ENCODE measurements at regions not wholly inside any gene's neighbourhood (a gene's known extent, or its start where the extent isn't known, plus 50 kb on each side); places are given as distances from the start of the nearest gene placed in this dataset.

DNA sequence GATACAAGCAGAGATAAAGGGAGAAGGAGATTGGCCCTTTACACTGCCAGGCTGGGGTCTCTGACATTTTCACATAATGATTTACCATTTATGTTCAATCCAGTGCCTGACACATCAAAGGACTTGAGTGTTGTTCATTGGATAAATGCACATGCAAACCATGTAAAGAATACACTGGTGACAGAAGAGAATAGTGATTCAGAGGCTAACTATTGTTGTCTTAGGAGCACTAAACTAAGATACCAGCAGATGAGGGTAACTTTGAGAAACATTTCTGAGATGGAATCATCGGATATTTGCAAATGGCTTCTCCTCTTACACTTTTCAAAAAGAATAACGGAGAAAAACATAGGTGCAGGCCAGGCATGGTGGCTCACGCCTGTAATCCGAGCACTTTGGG, 67.3 kb upstream of the HHIP start:
- no peaks in the 10 kb centered on the region for H3K27me3 ChIP-seq (ENCODE audit: control insufficient read depth, insufficient read depth, low read length)
- DNase-seq (ENCODE audit: low read depth), result no peak
- ChIA-PET CTCF (interaction anchor here (0.6 kb wide), 1 partner anchor 955 kb away, joined by 3 read pairs; no protein-coding TSS in a partner anchor), POLR2A (no interaction called here)
- no peaks in the 10 kb centered on the region for H3K36me3 ChIP-seq (ENCODE audit: control insufficient read depth, insufficient read depth, low read length)
- no peak overlapping the region for H3K4me3 ChIP-seq (ENCODE audit: low read depth, low read length)
- TF ChIP-seq, protein P1, sequence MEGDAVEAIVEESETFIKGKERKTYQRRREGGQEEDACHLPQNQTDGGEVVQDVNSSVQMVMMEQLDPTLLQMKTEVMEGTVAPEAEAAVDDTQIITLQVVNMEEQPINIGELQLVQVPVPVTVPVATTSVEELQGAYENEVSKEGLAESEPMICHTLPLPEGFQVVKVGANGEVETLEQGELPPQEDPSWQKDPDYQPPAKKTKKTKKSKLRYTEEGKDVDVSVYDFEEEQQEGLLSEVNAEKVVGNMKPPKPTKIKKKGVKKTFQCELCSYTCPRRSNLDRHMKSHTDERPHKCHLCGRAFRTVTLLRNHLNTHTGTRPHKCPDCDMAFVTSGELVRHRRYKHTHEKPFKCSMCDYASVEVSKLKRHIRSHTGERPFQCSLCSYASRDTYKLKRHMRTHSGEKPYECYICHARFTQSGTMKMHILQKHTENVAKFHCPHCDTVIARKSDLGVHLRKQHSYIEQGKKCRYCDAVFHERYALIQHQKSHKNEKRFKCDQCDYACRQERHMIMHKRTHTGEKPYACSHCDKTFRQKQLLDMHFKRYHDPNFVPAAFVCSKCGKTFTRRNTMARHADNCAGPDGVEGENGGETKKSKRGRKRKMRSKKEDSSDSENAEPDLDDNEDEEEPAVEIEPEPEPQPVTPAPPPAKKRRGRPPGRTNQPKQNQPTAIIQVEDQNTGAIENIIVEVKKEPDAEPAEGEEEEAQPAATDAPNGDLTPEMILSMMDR (IDR thresholded peaks at IDR 0.05; ENCODE audit: insufficient read depth, low read depth, low read length), result no peak

- CTCF ChIA-PET, result no interaction called here
Observed at GRCh38 chr4:144579411-144580030, 66.4 kb upstream of the HHIP start.

GRCh38 chr4:144580430-144580829, 65.5 kb upstream of the HHIP start:
- no peak for DNase-seq (ENCODE audit: low read depth)
- Histone ChIP-seq H3K36me3 (ENCODE audit: control insufficient read depth, insufficient read depth, low read length) (no peaks in the 10 kb centered on the region), H3K4me3 (ENCODE audit: low read depth, low read length) (no peak overlapping the region), H3K27me3 (ENCODE audit: control insufficient read depth, insufficient read depth, low read length) (no peaks in the 10 kb centered on the region)
- ChIA-PET POLR2A (no interaction called here), CTCF (no interaction called here)
- TF ChIP-seq, protein P1 (IDR thresholded peaks at IDR 0.05; ENCODE audit: insufficient read depth, low read depth, low read length), result no peak

More at GRCh38 chr4:144579411-144580030, 66.4 kb upstream of the HHIP start:
- no peaks in the 10 kb centered on the region for H3K27me3 ChIP-seq (ENCODE audit: control insufficient read depth, insufficient read depth, low read length)
- POLR2A ChIA-PET, result no interaction called here
- TF ChIP-seq, protein P1 (IDR thresholded peaks at IDR 0.05; ENCODE audit: insufficient read depth, low read depth, low read length), result no peak
- no peak overlapping the region for H3K4me3 ChIP-seq (ENCODE audit: low read depth, low read length)
- DNase-seq (ENCODE audit: low read depth), result no peak
- no peaks in the 10 kb centered on the region for H3K36me3 ChIP-seq (ENCODE audit: control insufficient read depth, insufficient read depth, low read length)

GRCh38 chr4:144582105-144582850, 63.7 kb upstream of the HHIP start:
- CTCF ChIA-PET, result no interaction called here
- no peaks in the 10 kb centered on the region for H3K36me3 ChIP-seq (ENCODE audit: control insufficient read depth, insufficient read depth, low read length)
- DNase-seq (ENCODE audit: low read depth), result no peak
- no peaks in the 10 kb centered on the region for H3K27me3 ChIP-seq (ENCODE audit: control insufficient read depth, insufficient read depth, low read length)
- TF ChIP-seq, protein P1 (IDR thresholded peaks at IDR 0.05; ENCODE audit: insufficient read depth, low read depth, low read length), result no peak
- POLR2A ChIA-PET, result no interaction called here
- no peak overlapping the region for H3K4me3 ChIP-seq (ENCODE audit: low read depth, low read length)

GRCh38 chr4:144582975-144583374, 63.0 kb upstream of the HHIP start:
- Histone ChIP-seq H3K4me3 (ENCODE audit: low read depth, low read length) (no peak overlapping the region), H3K36me3 (ENCODE audit: control insufficient read depth, insufficient read depth, low read length) (no peaks in the 10 kb centered on the region), H3K27me3 (ENCODE audit: control insufficient read depth, insufficient read depth, low read length) (no peaks in the 10 kb centered on the region)
- DNase-seq (ENCODE audit: low read depth), result no peak
- POLR2A ChIA-PET, result no interaction called here
- CTCF ChIA-PET, result interaction anchor here (1.2 kb wide), 1 partner anchor 8 kb away, joined by 5 read pairs; no protein-coding TSS in a partner anchor
- TF ChIP-seq, protein P1 (IDR thresholded peaks at IDR 0.05; ENCODE audit: insufficient read depth, low read depth, low read length), result no peak
